Karpas-422 (cell line): ENCODE measurements at regions not wholly inside any gene's neighbourhood (a gene's known extent, or its start where the extent isn't known, plus 50 kb on each side); places are given as distances from the start of the nearest gene placed in this dataset.

Experiments used
- DNase-seq: peaks from one replicate; pipeline ENCODE4 v3.0.0-alpha.2; 2015
- H2AFZ ChIP-seq: fragments of 200-600 bp; sonication (generic); 2 replicates; pipeline ENCODE4 v1.6.1; 2014; ENCODE audit warnings: antibody characterized with exemption, low read length, mixed read lengths
- H3K27ac ChIP-seq: fragments of 200-600 bp; sonication (generic); 2 replicates; pipeline ENCODE4 v1.5.1; 2014; ENCODE audit warnings: mild to moderate bottlenecking, low read length, moderate library complexity
- H3K27me3 ChIP-seq: fragments of 200-600 bp; sonication (generic); 2 replicates; pipeline ENCODE4 v1.6.1; 2014; ENCODE audit warnings: low read length, mixed read lengths
- H3K36me3 ChIP-seq: fragments of 200-600 bp; sonication (generic); 2 replicates; pipeline ENCODE4 v1.6.1; 2014; ENCODE audit warnings: low read length, mixed read lengths; ENCODE audit not compliant: insufficient read depth
- H3K4me1 ChIP-seq: fragments of 200-600 bp; sonication (generic); 2 replicates; pipeline ENCODE4 v1.6.1; 2014; ENCODE audit warnings: mild to moderate bottlenecking, low read length, mixed read lengths
- H3K4me2 ChIP-seq: fragments of 200-600 bp; sonication (generic); 2 replicates; pipeline ENCODE4 v1.6.1; 2014; ENCODE audit warnings: low read length, low read depth, mild to moderate bottlenecking; ENCODE audit not compliant: poor library complexity, severe bottlenecking
- H3K4me3 ChIP-seq: fragments of 200-600 bp; sonication (generic); 2 replicates; pipeline ENCODE4 v1.5.1; 2014; ENCODE audit warnings: mild to moderate bottlenecking, antibody characterized with exemption, low read length, mixed read lengths
- H3K79me2 ChIP-seq: fragments of 200-600 bp; sonication (generic); 2 replicates; pipeline ENCODE4 v1.6.1; 2014; ENCODE audit warnings: mild to moderate bottlenecking, low read length, mixed read lengths
- H3K9ac ChIP-seq: fragments of 200-600 bp; sonication (generic); 2 replicates; pipeline ENCODE4 v1.6.0; 2014; ENCODE audit warnings: low read length
- H3K9me2 ChIP-seq: fragments of 200-600 bp; sonication (generic), shearing (Covaris generic); replicated peaks from 2 replicates; pipeline ENCODE4 v1.6.0; 2014; ENCODE audit warnings: mild to moderate bottlenecking, low read length, moderate library complexity; ENCODE audit not compliant: insufficient read depth
- H3K9me3 ChIP-seq: fragments of 300-700, 200-600 bp; sonication (generic); 2 replicates; pipeline ENCODE4 v1.6.1; 2014; ENCODE audit warnings: low read length, mixed read lengths
- H4K20me1 ChIP-seq: fragments of 200-600 bp; sonication (generic); 2 replicates; pipeline ENCODE4 v1.6.1; 2014; ENCODE audit warnings: mild to moderate bottlenecking, antibody characterized with exemption, low read length, low read depth; ENCODE audit not compliant: insufficient read depth

GRCh38 chr12:16136219-16136988 is 141.1 kb downstream of the SLC15A5 start:
- Histone ChIP-seq H4K20me1 (no peaks in the 10 kb centered on the region), H3K9me2 (no peaks in the 10 kb centered on the region), H3K79me2 (no peaks in the 10 kb centered on the region), H2AFZ (no peak overlapping the region), H3K4me1 (no peaks in the 10 kb centered on the region), H3K4me3 (no peak overlapping the region), H3K36me3 (no peaks in the 10 kb centered on the region), H3K27me3 (no peaks in the 10 kb centered on the region), H3K9ac (no peak overlapping the region), H3K4me2 (no peak overlapping the region), H3K9me3 (peaks cover 6% of the 10 kb centered on the region), H3K27ac (no peak overlapping the region)
- no peak for DNase-seq

GRCh38 chr12:16135323-16135722 is 142.2 kb downstream of the SLC15A5 start:
- H4K20me1 ChIP-seq: no peaks in the 10 kb centered on the region
- no peak overlapping the region for H3K27ac ChIP-seq
- no peaks in the 10 kb centered on the region for H3K9me2 ChIP-seq
- no peaks in the 10 kb centered on the region for H3K27me3 ChIP-seq
- no peak overlapping the region for H2AFZ ChIP-seq
- H3K4me1 ChIP-seq: no peaks in the 10 kb centered on the region
- H3K79me2 ChIP-seq: no peaks in the 10 kb centered on the region
- DNase-seq: no peak
- no peak overlapping the region for H3K4me3 ChIP-seq
- H3K9me3 ChIP-seq: peaks cover 6% of the 10 kb centered on the region
- H3K9ac ChIP-seq: no peak overlapping the region
- no peaks in the 10 kb centered on the region for H3K36me3 ChIP-seq
- H3K4me2 ChIP-seq: no peak overlapping the region

GRCh38 chr12:16130343-16130742 is 147.1 kb downstream of the SLC15A5 start:
- no peaks in the 10 kb centered on the region for H3K27me3 ChIP-seq
- H3K9me2 ChIP-seq: no peaks in the 10 kb centered on the region
- H3K4me3 ChIP-seq: no peak overlapping the region
- no peaks in the 10 kb centered on the region for H4K20me1 ChIP-seq
- no peaks in the 10 kb centered on the region for H3K79me2 ChIP-seq
- no peaks in the 10 kb centered on the region for H3K4me1 ChIP-seq
- DNase-seq: no peak
- H3K36me3 ChIP-seq: no peaks in the 10 kb centered on the region
- peaks cover 6% of the 10 kb centered on the region for H3K9me3 ChIP-seq
- H2AFZ ChIP-seq: no peak overlapping the region
- H3K27ac ChIP-seq: no peak overlapping the region
- no peak overlapping the region for H3K9ac ChIP-seq
- no peak overlapping the region for H3K4me2 ChIP-seq

GRCh38 chr12:16121953-16122352 is 155.5 kb downstream of the SLC15A5 start:
- no peaks in the 10 kb centered on the region for H3K36me3 ChIP-seq
- DNase-seq: no peak
- no peaks in the 10 kb centered on the region for H3K4me1 ChIP-seq
- no peak overlapping the region for H3K27ac ChIP-seq
- no peak overlapping the region for H3K9ac ChIP-seq
- H2AFZ ChIP-seq: no peak overlapping the region
- H3K4me2 ChIP-seq: no peak overlapping the region
- no peak overlapping the region for H3K4me3 ChIP-seq
- no peaks in the 10 kb centered on the region for H4K20me1 ChIP-seq
- H3K79me2 ChIP-seq: no peaks in the 10 kb centered on the region
- no peaks in the 10 kb centered on the region for H3K9me3 ChIP-seq
- no peaks in the 10 kb centered on the region for H3K27me3 ChIP-seq
- no peaks in the 10 kb centered on the region for H3K9me2 ChIP-seq

GRCh38 chr12:16119618-16120415 is 157.7 kb downstream of the SLC15A5 start:
- H3K4me3 ChIP-seq: no peak overlapping the region
- H3K4me1 ChIP-seq: no peaks in the 10 kb centered on the region
- no peak for DNase-seq
- H3K9me2 ChIP-seq: no peaks in the 10 kb centered on the region
- no peaks in the 10 kb centered on the region for H3K9me3 ChIP-seq
- H3K36me3 ChIP-seq: no peaks in the 10 kb centered on the region
- no peaks in the 10 kb centered on the region for H3K27me3 ChIP-seq
- no peak overlapping the region for H3K4me2 ChIP-seq
- no peak overlapping the region for H3K9ac ChIP-seq
- no peak overlapping the region for H3K27ac ChIP-seq
- H3K79me2 ChIP-seq: no peaks in the 10 kb centered on the region
- H4K20me1 ChIP-seq: no peaks in the 10 kb centered on the region
- H2AFZ ChIP-seq: no peak overlapping the region

- Histone ChIP-seq H3K9me3 (no peaks in the 10 kb centered on the region), H3K9ac (no peak overlapping the region)
- no peak for DNase-seq
These were observed 158.9 kb downstream of the SLC15A5 start for GRCh38 chr12:16118586-16118985.

GRCh38 chr12:16112612-16113560 is 164.6 kb downstream of the SLC15A5 start:
- Histone ChIP-seq H3K9me3 (no peaks in the 10 kb centered on the region), H3K79me2 (no peaks in the 10 kb centered on the region), H3K4me1 (no peaks in the 10 kb centered on the region), H3K36me3 (no peaks in the 10 kb centered on the region), H3K4me3 (no peak overlapping the region), H3K27ac (no peak overlapping the region), H4K20me1 (no peaks in the 10 kb centered on the region), H2AFZ (no peak overlapping the region), H3K4me2 (no peak overlapping the region), H3K9me2 (no peaks in the 10 kb centered on the region), H3K27me3 (no peaks in the 10 kb centered on the region), H3K9ac (no peak overlapping the region)
- DNase-seq: no peak

More at GRCh38 chr12:16118586-16118985, 158.9 kb downstream of the SLC15A5 start:
- Histone ChIP-seq H3K79me2 (no peaks in the 10 kb centered on the region), H3K4me2 (no peak overlapping the region), H3K9me2 (no peaks in the 10 kb centered on the region), H3K27ac (no peak overlapping the region), H3K4me3 (no peak overlapping the region), H3K27me3 (no peaks in the 10 kb centered on the region), H4K20me1 (no peaks in the 10 kb centered on the region), H3K36me3 (no peaks in the 10 kb centered on the region), H3K4me1 (no peaks in the 10 kb centered on the region), H2AFZ (no peak overlapping the region)

- no peaks in the 10 kb centered on the region for H4K20me1 ChIP-seq
- no peaks in the 10 kb centered on the region for H3K4me1 ChIP-seq
- H3K27me3 ChIP-seq: no peaks in the 10 kb centered on the region
- H3K36me3 ChIP-seq: no peaks in the 10 kb centered on the region
- no peaks in the 10 kb centered on the region for H3K9me3 ChIP-seq
- no peak overlapping the region for H3K4me3 ChIP-seq
- H3K9ac ChIP-seq: no peak overlapping the region
- DNase-seq: no peak
- H2AFZ ChIP-seq: no peak overlapping the region
- H3K4me2 ChIP-seq: no peak overlapping the region
- no peaks in the 10 kb centered on the region for H3K79me2 ChIP-seq
- no peak overlapping the region for H3K27ac ChIP-seq
- no peaks in the 10 kb centered on the region for H3K9me2 ChIP-seq
These were observed 165.4 kb downstream of the SLC15A5 start for GRCh38 chr12:16112130-16112529.
